ENCODE measurements at regions not wholly inside any gene's neighbourhood (a gene's known extent, or its start where the extent isn't known, plus 50 kb on each side); places are given as distances from the start of the nearest gene placed in this dataset.

DNA sequence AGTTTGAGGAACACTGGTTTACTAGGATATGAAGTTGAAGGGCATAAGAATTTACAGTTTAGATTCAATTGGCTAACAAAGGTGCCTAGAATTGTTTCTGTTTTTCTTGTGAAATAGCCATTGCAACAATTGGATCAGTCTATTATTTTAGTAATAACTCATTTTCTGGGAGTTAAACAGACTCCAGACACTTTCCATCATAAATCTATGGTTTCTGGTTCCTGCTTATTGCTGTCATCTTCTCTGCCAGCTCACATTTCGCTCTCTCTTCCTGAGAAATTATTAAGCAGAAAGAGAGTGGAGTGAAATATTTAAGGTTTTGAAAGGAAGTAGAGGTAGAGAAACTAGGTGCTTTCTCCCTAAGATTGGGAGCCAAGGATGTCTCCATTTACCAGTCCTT, 165.1 kb upstream of the PRR16 start:
- H3K27ac ChIP-seq, result no peak overlapping the region
- H3K27me3 ChIP-seq, result no peaks in the 10 kb centered on the region
- no peaks in the 10 kb centered on the region for H3K9me3 ChIP-seq
- H3K4me1 ChIP-seq (ENCODE audit: insufficient read depth), result no peaks in the 10 kb centered on the region
- no peak for DNase-seq
- H3K36me3 ChIP-seq, result no peaks in the 10 kb centered on the region
- 33 to 56% (median 48%) methylated on average over 1 of the region's 1 CpG for WGBS, 3 donors
- intact Hi-C loops (cut with DNase I), result no loop called here
- H3K4me3 ChIP-seq, result no peak overlapping the region
- TF ChIP-seq POLR2A (IDR thresholded peaks at IDR 0.05) (no peak), EP300 (IDR thresholded peaks at IDR 0.05) (no peak)
- TF ChIP-seq, protein P1, sequence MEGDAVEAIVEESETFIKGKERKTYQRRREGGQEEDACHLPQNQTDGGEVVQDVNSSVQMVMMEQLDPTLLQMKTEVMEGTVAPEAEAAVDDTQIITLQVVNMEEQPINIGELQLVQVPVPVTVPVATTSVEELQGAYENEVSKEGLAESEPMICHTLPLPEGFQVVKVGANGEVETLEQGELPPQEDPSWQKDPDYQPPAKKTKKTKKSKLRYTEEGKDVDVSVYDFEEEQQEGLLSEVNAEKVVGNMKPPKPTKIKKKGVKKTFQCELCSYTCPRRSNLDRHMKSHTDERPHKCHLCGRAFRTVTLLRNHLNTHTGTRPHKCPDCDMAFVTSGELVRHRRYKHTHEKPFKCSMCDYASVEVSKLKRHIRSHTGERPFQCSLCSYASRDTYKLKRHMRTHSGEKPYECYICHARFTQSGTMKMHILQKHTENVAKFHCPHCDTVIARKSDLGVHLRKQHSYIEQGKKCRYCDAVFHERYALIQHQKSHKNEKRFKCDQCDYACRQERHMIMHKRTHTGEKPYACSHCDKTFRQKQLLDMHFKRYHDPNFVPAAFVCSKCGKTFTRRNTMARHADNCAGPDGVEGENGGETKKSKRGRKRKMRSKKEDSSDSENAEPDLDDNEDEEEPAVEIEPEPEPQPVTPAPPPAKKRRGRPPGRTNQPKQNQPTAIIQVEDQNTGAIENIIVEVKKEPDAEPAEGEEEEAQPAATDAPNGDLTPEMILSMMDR (IDR thresholded peaks at IDR 0.05), result no peak

DNA sequence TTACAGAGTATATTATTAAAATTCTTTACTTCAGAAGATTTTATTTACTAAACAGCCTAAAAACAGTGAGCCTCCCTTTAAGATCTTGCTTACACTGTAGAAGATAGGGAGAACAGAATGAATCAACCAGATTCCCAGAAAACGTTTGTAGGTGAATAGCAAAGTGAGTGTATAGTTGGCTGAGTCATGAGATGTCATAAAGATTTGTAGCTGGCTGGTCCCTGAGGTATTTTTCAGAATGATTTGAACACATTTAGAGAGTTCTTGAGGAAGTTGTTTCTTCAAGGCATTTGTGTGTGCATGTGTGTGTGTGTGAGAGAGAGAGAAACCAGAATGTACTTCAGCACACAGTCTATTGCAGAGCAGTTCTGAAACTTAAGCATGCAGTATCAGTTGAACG, 159.4 kb upstream of the PRR16 start:
- Histone ChIP-seq H3K27me3 (no peaks in the 10 kb centered on the region), H3K9me3 (no peaks in the 10 kb centered on the region), H3K4me1 (ENCODE audit: insufficient read depth) (no peaks in the 10 kb centered on the region), H3K36me3 (no peaks in the 10 kb centered on the region), H3K4me3 (no peak overlapping the region), H3K27ac (no peak overlapping the region)
- TF ChIP-seq, protein P1 (IDR thresholded peaks at IDR 0.05), result no peak
- no peak for TF ChIP-seq EP300 (IDR thresholded peaks at IDR 0.05)
- TF ChIP-seq POLR2A (IDR thresholded peaks at IDR 0.05), result no peak
- WGBS, 3 donors, result 28 to 29% (median 28%) methylated on average over 2 of the region's 2 CpGs
- no peak for DNase-seq
- intact Hi-C loops (cut with DNase I), result no loop called here

DNA sequence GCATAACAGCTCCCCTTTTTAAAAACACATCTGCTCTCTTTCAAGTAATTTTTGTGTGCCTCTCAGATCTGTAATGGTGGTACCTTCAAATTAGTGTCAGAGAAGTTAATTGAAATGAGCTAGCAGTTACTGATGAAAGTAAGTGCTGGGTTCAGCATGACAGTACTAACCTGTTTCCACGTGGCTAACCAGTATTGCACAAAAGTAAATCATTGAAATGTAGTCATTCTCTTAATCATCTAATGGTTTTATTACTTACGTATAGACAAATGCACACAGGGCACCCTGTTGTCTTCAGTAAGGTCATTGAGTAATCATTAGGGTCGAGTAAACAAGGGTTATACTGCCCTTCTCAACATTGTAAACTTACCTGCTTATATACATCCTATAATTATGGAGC, 157.8 kb upstream of the PRR16 start:
- 40 to 43% (median 41%) methylated on average over 3 of the region's 3 CpGs for WGBS, 3 donors
- no peaks in the 10 kb centered on the region for H3K9me3 ChIP-seq
- intact Hi-C loops (cut with DNase I), result no loop called here

DNA sequence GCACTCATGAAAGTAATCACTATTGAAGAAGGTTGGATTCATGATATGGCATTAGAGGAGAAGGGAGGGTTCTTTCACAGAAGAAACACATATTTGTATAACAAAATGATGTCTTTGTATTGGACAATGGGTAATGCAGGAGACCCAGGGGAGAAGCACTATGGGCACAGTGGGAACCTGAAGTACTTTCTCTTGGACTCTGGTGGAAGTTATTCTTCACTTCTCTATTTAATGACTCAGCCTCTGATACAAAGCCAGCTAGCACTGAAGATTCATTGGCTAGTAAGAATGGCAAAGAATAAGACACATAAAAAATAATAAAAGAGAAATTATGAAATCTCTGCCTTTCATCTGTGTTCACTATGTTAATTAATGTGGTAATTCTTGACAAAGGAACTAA, 149.9 kb upstream of the PRR16 start:
- Histone ChIP-seq H3K36me3 (no peaks in the 10 kb centered on the region), H3K4me1 (ENCODE audit: insufficient read depth) (no peaks in the 10 kb centered on the region), H3K27ac (no peak overlapping the region), H3K27me3 (no peaks in the 10 kb centered on the region), H3K9me3 (no peaks in the 10 kb centered on the region), H3K4me3 (no peak overlapping the region)
- no peak for TF ChIP-seq POLR2A (IDR thresholded peaks at IDR 0.05)
- no peak for TF ChIP-seq EP300 (IDR thresholded peaks at IDR 0.05)
- TF ChIP-seq, protein P1 (IDR thresholded peaks at IDR 0.05), result no peak
- DNase-seq, result no peak
- intact Hi-C loops (cut with DNase I), result no loop called here

More for the DNA sequence above, 157.8 kb upstream of the PRR16 start:
- no peaks in the 10 kb centered on the region for H3K27me3 ChIP-seq
- H3K4me1 ChIP-seq (ENCODE audit: insufficient read depth), result no peaks in the 10 kb centered on the region
- H3K36me3 ChIP-seq, result no peaks in the 10 kb centered on the region
- H3K27ac ChIP-seq, result no peak overlapping the region
- TF ChIP-seq, protein P1 (IDR thresholded peaks at IDR 0.05), result no peak
- no peak for TF ChIP-seq POLR2A (IDR thresholded peaks at IDR 0.05)
- TF ChIP-seq EP300 (IDR thresholded peaks at IDR 0.05), result no peak
- H3K4me3 ChIP-seq, result no peak overlapping the region
- no peak for DNase-seq

DNA sequence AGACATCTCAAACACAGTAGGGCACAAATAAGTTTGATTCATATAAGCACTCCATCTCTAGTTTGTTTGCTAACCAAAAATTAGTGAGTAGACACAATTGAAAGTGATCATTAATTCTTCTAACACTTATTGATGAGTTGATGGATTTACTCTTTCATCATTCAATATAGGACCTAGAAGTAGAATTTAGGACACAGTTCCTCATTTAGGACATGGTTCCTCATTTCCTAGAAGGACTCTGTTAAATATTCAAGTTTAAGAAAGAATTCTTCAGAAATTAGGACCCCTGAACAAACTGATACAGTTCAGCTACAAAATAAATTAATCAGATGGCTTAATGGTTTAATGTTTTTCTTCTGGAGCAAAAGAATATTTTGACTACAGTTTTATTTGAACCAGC, 143.5 kb upstream of the PRR16 start:
- Histone ChIP-seq H3K27ac (no peak overlapping the region), H3K4me3 (no peak overlapping the region), H3K9me3 (no peaks in the 10 kb centered on the region), H3K36me3 (no peaks in the 10 kb centered on the region), H3K4me1 (ENCODE audit: insufficient read depth) (no peaks in the 10 kb centered on the region), H3K27me3 (no peaks in the 10 kb centered on the region)
- no peak for DNase-seq
- TF ChIP-seq, protein P1 (IDR thresholded peaks at IDR 0.05), result no peak
- TF ChIP-seq POLR2A (IDR thresholded peaks at IDR 0.05) (no peak), EP300 (IDR thresholded peaks at IDR 0.05) (no peak)
- intact Hi-C loops (cut with DNase I), result no loop called here
